SK-N-SH treated with all-trans-retinoic acid at 6 μM for 48 hours (cell line): ENCODE measurements at regions not wholly inside any gene's neighbourhood (a gene's known extent, or its start where the extent isn't known, plus 50 kb on each side); places are given as distances from the start of the nearest gene placed in this dataset.

Source experiments
- CSRNP3 ChIP-seq: fragments of 250-450 bp; sonication (Bioruptor Pico); IDR thresholded peaks from 2 replicates; pipeline ENCODE4 v1.5.1; 2021; ENCODE audit warnings: mild to moderate bottlenecking, moderate library complexity
- PATZ1 ChIP-seq: fragments of 250-450 bp; sonication (Bioruptor Pico); IDR thresholded peaks from 2 replicates; pipeline ENCODE4 v1.8.0; 2020; ENCODE audit warnings: mild to moderate bottlenecking, moderate library complexity, borderline replicate concordance
- POU6F1 ChIP-seq: fragments of 250-450 bp; sonication (Bioruptor Pico); IDR thresholded peaks from 2 replicates; pipeline ENCODE4 v1.8.0; 2021; ENCODE audit warnings: low read depth, mild to moderate bottlenecking, moderate library complexity, borderline replicate concordance

GRCh38 chr7:156448918-156449317 lies 191.7 kb upstream of the RNF32 start:
- TF ChIP-seq PATZ1 (CRISPR knock-in tag) (no peak), CSRNP3 (CRISPR knock-in tag) (no peak), POU6F1 (CRISPR knock-in tag) (no peak)
